Prostate gland (tissue), 2 donors: ENCODE measurements at regions not wholly inside any gene's neighbourhood (a gene's known extent, or its start where the extent isn't known, plus 50 kb on each side); places are given as distances from the start of the nearest gene placed in this dataset.

Experiments
- CTCF ChIP-seq, 4 experiments: fragments of 200-600 bp in 2 of 4; fragments of 450-650 bp in 2 of 4; sonication (generic) in 2 of 4; IDR thresholded peaks; 1 replicate in 3 of 4; 2 replicates in 1 of 4; pipeline ENCODE4 v1.5.1; 2016 to 2019; ENCODE audit warnings: antibody characterized with exemption in 4 of 4, mild to moderate bottlenecking in 2 of 4, moderate library complexity in 2 of 4
- POLR2A ChIP-seq: fragments of 450-650 bp; IDR thresholded peaks from one replicate; pipeline ENCODE4 v1.6.1; 2016; ENCODE audit warnings: antibody characterized with exemption, mild to moderate bottlenecking
- POLR2AphosphoS5 ChIP-seq: sonication (generic); formaldehyde crosslinking; IDR thresholded peaks from one replicate; pipeline ENCODE4 v1.6.1; 2017; ENCODE audit warnings: antibody characterized with exemption

GRCh38 chr2:59691518-59692190 lies 861.8 kb downstream of the BCL11A start:
- TF ChIP-seq CTCF (IDR thresholded peaks at IDR 0.05): no peak
- no peak for TF ChIP-seq POLR2AphosphoS5
- TF ChIP-seq POLR2A: no peak
